OCI-LY1 (cell line): ENCODE measurements at regions not wholly inside any gene's neighbourhood (a gene's known extent, or its start where the extent isn't known, plus 50 kb on each side); places are given as distances from the start of the nearest gene placed in this dataset.

Experiments
- H2AFZ ChIP-seq: fragments of 200-600 bp; sonication (generic), shearing (Covaris generic); 2 replicates; pipeline ENCODE4 v1.6.0; 2014; ENCODE audit warnings: antibody characterized with exemption, mild to moderate bottlenecking, low read length
- H3F3A ChIP-seq: fragments of 200-600 bp; sonication (generic), shearing (Covaris generic); 2 replicates; pipeline ENCODE4 v1.6.0; 2014; ENCODE audit warnings: mild to moderate bottlenecking, antibody characterized with exemption, low read length, moderate library complexity; ENCODE audit not compliant: insufficient read depth
- H3K27ac ChIP-seq: fragments of 200-600 bp; sonication (generic); 2 replicates; pipeline ENCODE4 v1.5.1; 2014; ENCODE audit warnings: low read length, mixed run types, mild to moderate bottlenecking, low read depth; ENCODE audit not compliant: poor library complexity, severe bottlenecking
- H3K27me3 ChIP-seq: fragments of 200-600 bp; sonication (generic); 2 replicates; pipeline ENCODE4 v1.6.0; 2014; ENCODE audit warnings: antibody characterized with exemption, mild to moderate bottlenecking, low read length, moderate library complexity; ENCODE audit not compliant: insufficient read depth
- H3K36me3 ChIP-seq: fragments of 200-600 bp; sonication (generic); 2 replicates; pipeline ENCODE4 v1.6.1; 2014; ENCODE audit warnings: mild to moderate bottlenecking, antibody characterized with exemption, low read length, moderate library complexity, mixed read lengths; ENCODE audit not compliant: insufficient read depth
- H3K4me1 ChIP-seq: fragments of 200-600 bp; sonication (generic); 2 replicates; pipeline ENCODE4 v1.5.1; 2014; ENCODE audit warnings: mild to moderate bottlenecking, low read length, moderate library complexity; ENCODE audit not compliant: insufficient read depth, severe bottlenecking
- H3K4me2 ChIP-seq: fragments of 200-600 bp; sonication (generic), shearing (Covaris generic); 2 replicates; pipeline ENCODE4 v1.6.1; 2014; ENCODE audit warnings: low read length
- H3K4me3 ChIP-seq: fragments of 200-600 bp; sonication (generic); 2 replicates; pipeline ENCODE4 v1.5.1; 2014; ENCODE audit warnings: low read length, low read depth, mild to moderate bottlenecking, mixed read lengths; ENCODE audit not compliant: poor library complexity, severe bottlenecking
- H3K79me2 ChIP-seq: fragments of 200-600 bp; shearing (Covaris generic); 2 replicates; pipeline ENCODE4 v1.6.1; 2016; ENCODE audit warnings: mixed run types, low read length, mixed read lengths; ENCODE audit not compliant: insufficient read depth
- H3K9ac ChIP-seq: fragments of 200-600 bp; sonication (generic), shearing (Covaris generic); 2 replicates; pipeline ENCODE4 v1.6.1; 2014; ENCODE audit warnings: mild to moderate bottlenecking, low read length, mixed read lengths
- H3K9me2 ChIP-seq: fragments of 200-600 bp; sonication (generic), shearing (Covaris generic); 2 replicates; pipeline ENCODE4 v1.6.1; 2014; ENCODE audit warnings: low read depth, mild to moderate bottlenecking, low read length, mixed read lengths
- H3K9me3 ChIP-seq: fragments of 200-600 bp; shearing (Covaris generic); 2 replicates; pipeline ENCODE4 v1.6.1; 2014; ENCODE audit warnings: low read length, mixed read lengths
- H4K20me1 ChIP-seq: fragments of 200-600 bp; sonication (generic), shearing (Covaris generic); 2 replicates; pipeline ENCODE4 v1.6.0; 2016; ENCODE audit warnings: mild to moderate bottlenecking, low read length; ENCODE audit not compliant: insufficient read depth
- CTCF ChIP-seq: fragments of 200-600 bp; sonication (generic), shearing (Covaris generic); IDR thresholded peaks from 2 replicates; pipeline ENCODE4 v1.5.1; 2017; ENCODE audit warnings: mild to moderate bottlenecking, antibody characterized with exemption, low read length, moderate library complexity, mixed read lengths
- EZH2 ChIP-seq: fragments of 200-600 bp; sonication (generic), shearing (Covaris generic); IDR thresholded peaks from 2 replicates; pipeline ENCODE4 v1.8.0; 2017; ENCODE audit warnings: borderline replicate concordance, mixed run types, mild to moderate bottlenecking, antibody characterized with exemption, low read length, moderate library complexity, mixed read lengths

DNA sequence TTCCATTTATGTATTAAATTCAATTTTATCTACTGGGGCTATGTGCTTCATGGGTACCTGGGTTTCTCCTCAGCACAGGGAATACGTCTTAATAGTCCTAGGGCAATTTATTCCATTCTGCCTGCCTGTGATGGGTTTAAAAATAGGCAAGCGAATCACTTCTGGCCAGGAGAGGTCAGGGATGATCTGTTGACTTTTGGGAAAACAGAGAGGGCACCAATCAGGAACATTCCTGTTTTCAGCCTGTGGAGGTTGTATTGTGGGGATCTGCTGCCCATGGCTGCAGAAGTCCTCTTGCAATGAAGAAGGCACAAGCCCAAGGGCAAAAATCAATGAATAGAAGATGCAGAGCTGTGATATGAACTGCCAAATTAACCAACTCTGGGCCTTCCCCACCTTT, 303.1 kb downstream of the CTH start:
- Histone ChIP-seq H3K36me3 (no peaks in the 10 kb centered on the region), H3K27me3 (no peaks in the 10 kb centered on the region), H4K20me1 (no peaks in the 10 kb centered on the region), H3F3A (no peaks in the 10 kb centered on the region), H3K9me3 (no peaks in the 10 kb centered on the region), H3K4me2 (no peak overlapping the region), H3K4me3 (no peak overlapping the region), H2AFZ (no peak overlapping the region), H3K9me2 (no peaks in the 10 kb centered on the region), H3K27ac (no peak overlapping the region), H3K9ac (no peak overlapping the region), H3K4me1 (no peaks in the 10 kb centered on the region), H3K79me2 (no peaks in the 10 kb centered on the region)
- TF ChIP-seq CTCF (no peak), EZH2 (no peak)

- Histone ChIP-seq H3K4me3 (no peak overlapping the region), H3K27me3 (no peaks in the 10 kb centered on the region), H3K9me2 (no peaks in the 10 kb centered on the region), H3K4me2 (no peak overlapping the region), H3K9ac (no peak overlapping the region), H4K20me1 (no peaks in the 10 kb centered on the region), H3K79me2 (no peaks in the 10 kb centered on the region), H2AFZ (no peak overlapping the region), H3K4me1 (no peaks in the 10 kb centered on the region), H3K27ac (no peak overlapping the region), H3F3A (no peaks in the 10 kb centered on the region), H3K9me3 (no peaks in the 10 kb centered on the region), H3K36me3 (no peaks in the 10 kb centered on the region)
- TF ChIP-seq EZH2 = no peak
- no peak for TF ChIP-seq CTCF
These were observed 306.1 kb downstream of the CTH start for GRCh38 chr1:70717211-70717610.

DNA sequence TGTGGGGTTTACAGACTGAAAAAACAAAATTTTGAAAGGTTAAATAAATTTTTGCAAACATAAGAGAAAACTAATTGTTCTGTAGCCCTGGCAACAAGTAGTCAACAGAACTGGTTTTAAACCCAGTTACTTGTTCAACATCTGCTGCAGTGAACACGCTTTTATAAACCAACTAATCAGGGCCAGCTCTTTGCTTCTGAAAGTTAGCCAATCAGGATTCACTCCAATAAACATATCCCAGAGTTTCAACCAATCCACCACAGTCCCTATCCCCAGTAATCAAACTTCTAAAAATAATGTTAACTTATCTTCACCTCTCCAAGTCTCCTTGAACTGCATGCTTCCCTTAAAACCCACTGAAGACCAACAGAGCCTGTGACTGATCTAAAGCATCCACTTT, 306.6 kb downstream of the CTH start:
- H3F3A ChIP-seq = no peaks in the 10 kb centered on the region
- no peaks in the 10 kb centered on the region for H3K27me3 ChIP-seq
- H3K9me3 ChIP-seq = no peaks in the 10 kb centered on the region
- H3K36me3 ChIP-seq = no peaks in the 10 kb centered on the region
- H3K9me2 ChIP-seq = no peaks in the 10 kb centered on the region
- H3K4me2 ChIP-seq = no peak overlapping the region
- H4K20me1 ChIP-seq = no peaks in the 10 kb centered on the region
- no peak overlapping the region for H2AFZ ChIP-seq
- H3K9ac ChIP-seq = no peak overlapping the region
- H3K79me2 ChIP-seq = no peaks in the 10 kb centered on the region
- H3K27ac ChIP-seq = no peak overlapping the region
- H3K4me3 ChIP-seq = no peak overlapping the region
- no peak for TF ChIP-seq CTCF
- no peak for TF ChIP-seq EZH2
- H3K4me1 ChIP-seq = no peaks in the 10 kb centered on the region
